Keratinocyte (primary cell): ENCODE measurements at regions not wholly inside any gene's neighbourhood (a gene's known extent, or its start where the extent isn't known, plus 50 kb on each side); places are given as distances from the start of the nearest gene placed in this dataset.

Experiments
- DNase-seq: peaks from one replicate; pipeline ENCODE4 v3.0.0-alpha.2; 2011; ENCODE audit warnings: low read depth, missing footprints, low spot score
- FAIRE-seq: peaks from 2 replicates; lab custom pipeline; 2011; peaks lifted over from hg19 to GRCh38; lab: Jason Lieb, UNC
- H2AFZ ChIP-seq: 2 replicates; pipeline ENCODE4 v1.6.0; 2012; ENCODE audit warnings: low read length, control low read depth, inconsistent platforms; ENCODE audit not compliant: control insufficient read depth
- H3K27ac ChIP-seq: 2 replicates; pipeline ENCODE4 v1.5.1; 2011; ENCODE audit warnings: low read length; ENCODE audit not compliant: control insufficient read depth, insufficient read depth
- H3K27me3 ChIP-seq: 3 replicates; pipeline ENCODE4 v1.6.0; 2011; ENCODE audit warnings: low read length; ENCODE audit not compliant: control insufficient read depth, insufficient read depth; ENCODE audit errors: extremely low read depth
- H3K36me3 ChIP-seq, 2 experiments: 2 replicates in 1 of 2; 3 replicates in 1 of 2; pipeline ENCODE4 v1.5.1; 2011; ENCODE audit warnings: low read length in 2 of 2, mild to moderate bottlenecking in 1 of 2; ENCODE audit not compliant: control insufficient read depth in 2 of 2, insufficient read depth in 2 of 2; ENCODE audit errors: extremely low read depth in 1 of 2
- H3K4me1 ChIP-seq: 3 replicates; pipeline ENCODE4 v1.5.1; 2011; ENCODE audit warnings: low read length; ENCODE audit not compliant: control insufficient read depth, insufficient read depth; ENCODE audit errors: extremely low read depth
- H3K4me2 ChIP-seq: 3 replicates; pipeline ENCODE4 v1.6.0; 2011; ENCODE audit warnings: low read depth, low read length; ENCODE audit not compliant: control insufficient read depth, insufficient read depth; ENCODE audit errors: extremely low read depth
- H3K4me3 ChIP-seq, 3 experiments: fragments of 200-600 bp in 1 of 3; sonication (generic) in 1 of 3; 2 replicates in 2 of 3; 3 replicates in 1 of 3; pipeline ENCODE4 v1.5.1; 2011 to 2016; ENCODE audit warnings: low read length in 3 of 3, mild to moderate bottlenecking in 3 of 3, control low read depth in 2 of 3, inconsistent platforms in 1 of 3, low read depth in 1 of 3, mixed read lengths in 1 of 3, mixed run types in 1 of 3, moderate library complexity in 1 of 3; ENCODE audit not compliant: control insufficient read depth in 2 of 3, insufficient read depth in 2 of 3; ENCODE audit errors: extremely low read depth in 1 of 3
- H3K79me2 ChIP-seq: 2 replicates; pipeline ENCODE4 v1.6.0; 2012; ENCODE audit warnings: low read length; ENCODE audit not compliant: control insufficient read depth, insufficient read depth
- H3K9ac ChIP-seq: 3 replicates; pipeline ENCODE4 v1.6.0; 2011; ENCODE audit warnings: low read length; ENCODE audit not compliant: control insufficient read depth, insufficient read depth; ENCODE audit errors: extremely low read depth
- H3K9me1 ChIP-seq: 3 replicates; pipeline ENCODE4 v1.6.0; 2011; ENCODE audit warnings: low read length; ENCODE audit not compliant: control insufficient read depth, insufficient read depth; ENCODE audit errors: extremely low read depth
- H3K9me3 ChIP-seq: 2 replicates; pipeline ENCODE4 v1.5.1; 2012; ENCODE audit warnings: low read depth, low read length; ENCODE audit not compliant: control insufficient read depth
- H4K20me1 ChIP-seq: 3 replicates; pipeline ENCODE4 v1.6.0; 2011; ENCODE audit warnings: low read length; ENCODE audit not compliant: control insufficient read depth, insufficient read depth; ENCODE audit errors: extremely low read depth
- CTCF ChIP-seq, 3 experiments: IDR thresholded peaks in 1 of 3; conservative IDR thresholded peaks in 1 of 3; optimal IDR thresholded peaks in 1 of 3; 2 replicates in 2 of 3; 3 replicates in 1 of 3; pipeline versions ENCODE3 to v1.5.1; 2011; ENCODE audit warnings: low read length in 3 of 3, mild to moderate bottlenecking in 3 of 3, moderate library complexity in 2 of 3, control low read depth in 1 of 3, inconsistent platforms in 1 of 3; ENCODE audit not compliant: insufficient read depth in 2 of 3; ENCODE audit errors: extremely low read depth in 1 of 3
- EZH2 ChIP-seq: IDR thresholded peaks from one replicate; pipeline ENCODE4 v1.6.1; 2012; ENCODE audit warnings: inconsistent platforms, mild to moderate bottlenecking, low read length, moderate library complexity
- dilution Hi-C: fragments of 300-500 bp; cut with MboI; formaldehyde crosslinking; loops from one replicate; pipeline ENCODE4 v1.7.0; 2020; ENCODE audit warnings: low sequenced_read_pairs; ENCODE audit not compliant: extremely low pct_ligation_motif_present

- H2AFZ ChIP-seq: no peak overlapping the region
- no peak for TF ChIP-seq CTCF (optimal IDR thresholded peaks at IDR 0.05 in 1 of 3, IDR thresholded peaks at IDR 0.05 in 1 of 3, conservative IDR thresholded peaks at IDR 0.05 in 1 of 3; ENCODE audit: extremely low read depth in 1 of 3, insufficient read depth in 2 of 3, low read length in 3 of 3)
- no peak for TF ChIP-seq EZH2
- DNase-seq (no peak), FAIRE-seq (no peak)
- no peaks in the 10 kb centered on the region for H3K9me1 ChIP-seq
- no peak overlapping the region for H3K4me2 ChIP-seq
- no peak overlapping the region for H3K4me3 ChIP-seq
- H3K9ac ChIP-seq: no peak overlapping the region
- no peaks in the 10 kb centered on the region for H3K36me3 ChIP-seq
- H3K79me2 ChIP-seq: no peaks in the 10 kb centered on the region
- H3K9me3 ChIP-seq: no peaks in the 10 kb centered on the region
- H3K27ac ChIP-seq: no peak overlapping the region
- no peaks in the 10 kb centered on the region for H4K20me1 ChIP-seq
- dilution Hi-C loops: no loop called here
- H3K4me1 ChIP-seq: peaks cover 7% of the 10 kb centered on the region
- no peaks in the 10 kb centered on the region for H3K27me3 ChIP-seq
Observed at GRCh38 chr2:120858361-120859106, 122.9 kb downstream of the GLI2 start.

- no peaks in the 10 kb centered on the region for H3K9me1 ChIP-seq
- no peak overlapping the region for H3K9ac ChIP-seq
- no peak for DNase-seq
- no peak overlapping the region for H2AFZ ChIP-seq
- H3K27ac ChIP-seq: no peak overlapping the region
- FAIRE-seq: no peak
- no peaks in the 10 kb centered on the region for H3K36me3 ChIP-seq
- H3K9me3 ChIP-seq: no peaks in the 10 kb centered on the region
- H3K4me3 ChIP-seq: no peak overlapping the region
- no peaks in the 10 kb centered on the region for H4K20me1 ChIP-seq
- peaks cover 13% of the 10 kb centered on the region for H3K4me1 ChIP-seq
- H3K79me2 ChIP-seq: no peaks in the 10 kb centered on the region
- dilution Hi-C loops: no loop called here
- no peak for TF ChIP-seq CTCF (optimal IDR thresholded peaks at IDR 0.05 in 1 of 3, IDR thresholded peaks at IDR 0.05 in 1 of 3, conservative IDR thresholded peaks at IDR 0.05 in 1 of 3; ENCODE audit: extremely low read depth in 1 of 3, insufficient read depth in 2 of 3, low read length in 3 of 3)
- TF ChIP-seq EZH2: no peak
- H3K27me3 ChIP-seq: no peaks in the 10 kb centered on the region
- H3K4me2 ChIP-seq: no peak overlapping the region
Observed at GRCh38 chr2:120859128-120859527, 123.5 kb downstream of the GLI2 start.
